Sigmoid colon (tissue), 6 donors: ENCODE measurements at regions not wholly inside any gene's neighbourhood (a gene's known extent, or its start where the extent isn't known, plus 50 kb on each side); places are given as distances from the start of the nearest gene placed in this dataset.
A peak's percentile ranks its signal among the peaks of the same experiment; 100 is the strongest.

Experiments
- DNase-seq: peaks from one replicate; pipeline ENCODE4 v3.0.0-alpha.2; 2019
- H3K27ac ChIP-seq, 4 donors: fragments of 200-600 bp; sonication (generic); one replicate each; pipeline ENCODE4 v1.5.1; 2016 to 2019; ENCODE audit warnings: mild to moderate bottlenecking in 1 of 4
- H3K27me3 ChIP-seq, 3 donors: fragments of 200-600 bp; sonication (generic); one replicate each; pipeline ENCODE4 v1.5.1; 2019; ENCODE audit warnings: mild to moderate bottlenecking in 1 of 3
- H3K36me3 ChIP-seq, 4 donors: fragments of 200-600 bp; sonication (generic); one replicate each; pipeline ENCODE4 v1.5.1; 2016 to 2019
- H3K4me1 ChIP-seq, 4 donors: fragments of 200-600 bp; sonication (generic); one replicate each; pipeline ENCODE4 v1.5.1; 2017 to 2019
- H3K4me3 ChIP-seq, 4 donors: fragments of 200-600 bp; sonication (generic); one replicate each; pipeline ENCODE4 v1.5.1; 2017 to 2019; ENCODE audit warnings: mild to moderate bottlenecking in 2 of 4, moderate library complexity in 1 of 4
- H3K9me3 ChIP-seq, 4 donors: fragments of 200-600 bp in 3 of 4; sonication (generic) in 3 of 4; one replicate each; pipeline versions ENCODE4 v1.5.1 to v1.6.1; 2013 to 2019
- CTCF ChIP-seq, 4 experiments: fragments of 450-650 bp in 3 of 4; fragments of 200-600 bp in 1 of 4; IDR thresholded peaks; one replicate each; pipeline ENCODE4 v1.5.1; 2016 to 2019; ENCODE audit warnings: antibody characterized with exemption in 4 of 4, mild to moderate bottlenecking in 3 of 4, moderate library complexity in 2 of 4
- EP300 ChIP-seq, 4 donors: sonication (generic); formaldehyde crosslinking; IDR thresholded peaks; one replicate each; pipeline ENCODE4 v1.6.1; 2017; ENCODE audit warnings: antibody characterized with exemption in 4 of 4
- POLR2A ChIP-seq, 2 donors: fragments of 450-650 bp; IDR thresholded peaks; one replicate each; pipeline ENCODE4 v1.6.1; 2016; ENCODE audit warnings: antibody characterized with exemption in 2 of 2, mild to moderate bottlenecking in 2 of 2, moderate library complexity in 2 of 2
- POLR2AphosphoS5 ChIP-seq, 4 donors: sonication (generic); formaldehyde crosslinking; IDR thresholded peaks; one replicate each; pipeline ENCODE4 v1.6.1; 2017; ENCODE audit warnings: antibody characterized with exemption in 4 of 4
- WGBS, 2 donors: extraction: QIAGEN DNeasy Blood & Tissue Kit; methylation state at CpG; one replicate each; pipeline ENCODE4 v1.1.7; 2013; 5-methylcytosine and 5-hydroxymethylcytosine counted together
- intact Hi-C: fragments of 100-400 bp; cut with DNase I; formaldehyde crosslinking; loops from one replicate; pipeline ENCODE4 v1.15.1; 2023
- donor health status: healthy with polysubstance abuse.
- donor health status: healthy.

GRCh38 chr7:435630-436366 is 83.8 kb downstream of the PDGFA start:
- Histone ChIP-seq H3K4me3 (no peak overlapping the region), H3K27me3 (peaks cover 0 to 10% (median 0%) of the 10 kb centered on the region in 3 donors), H3K36me3 (no peaks in the 10 kb centered on the region), H3K27ac (no peak overlapping the region), H3K4me1 (peaks cover 0 to 9% (median 0%) of the 10 kb centered on the region in 4 donors), H3K9me3 (no peaks in the 10 kb centered on the region)
- WGBS, 2 donors, result 19 to 66% methylated on average over 28 of the region's 28 CpGs
- intact Hi-C loops, result no loop called here
- no peak for TF ChIP-seq EP300 (IDR thresholded peaks at IDR 0.05)
- no peak for TF ChIP-seq CTCF (IDR thresholded peaks at IDR 0.05)
- no peak for TF ChIP-seq POLR2A (IDR thresholded peaks at IDR 0.05)
- TF ChIP-seq POLR2AphosphoS5 (IDR thresholded peaks at IDR 0.05), result no peak
- DNase-seq, result peak; percentile 81

GRCh38 chr7:436367-437128 is 83.1 kb downstream of the PDGFA start:
- no peaks in the 10 kb centered on the region for H3K36me3 ChIP-seq
- no peak overlapping the region for H3K27ac ChIP-seq
- no peaks in the 10 kb centered on the region for H3K9me3 ChIP-seq
- DNase-seq, result no peak
- H3K4me3 ChIP-seq, result no peak overlapping the region
- 87 to 91% methylated on average over 33 of the region's 33 CpGs for WGBS, 2 donors
- H3K4me1 ChIP-seq, result peaks cover 0 to 9% (median 0%) of the 10 kb centered on the region in 4 donors
- TF ChIP-seq POLR2AphosphoS5 (IDR thresholded peaks at IDR 0.05) (no peak), CTCF (IDR thresholded peaks at IDR 0.05) (no peak), EP300 (IDR thresholded peaks at IDR 0.05) (no peak), POLR2A (IDR thresholded peaks at IDR 0.05) (no peak)
- peaks cover 0 to 10% (median 0%) of the 10 kb centered on the region in 3 donors for H3K27me3 ChIP-seq
- intact Hi-C loops, result no loop called here

GRCh38 chr7:437329-438251 is 82.1 kb downstream of the PDGFA start:
- TF ChIP-seq POLR2A (IDR thresholded peaks at IDR 0.05), result no peak
- TF ChIP-seq EP300 (IDR thresholded peaks at IDR 0.05), result no peak
- TF ChIP-seq POLR2AphosphoS5 (IDR thresholded peaks at IDR 0.05), result no peak
- TF ChIP-seq CTCF (IDR thresholded peaks at IDR 0.05), result no peak
- no peak overlapping the region for H3K4me3 ChIP-seq
- H3K27ac ChIP-seq, result no peak overlapping the region
- no peak for DNase-seq
- peaks cover 0 to 8% (median 0%) of the 10 kb centered on the region in 3 donors for H3K27me3 ChIP-seq
- 90 to 92% methylated on average over 43 of the region's 43 CpGs for WGBS, 2 donors
- no peaks in the 10 kb centered on the region for H3K9me3 ChIP-seq
- intact Hi-C loops, result no loop called here
- H3K4me1 ChIP-seq, result peaks cover 0 to 9% (median 0%) of the 10 kb centered on the region in 4 donors
- no peaks in the 10 kb centered on the region for H3K36me3 ChIP-seq

GRCh38 chr7:438361-438760 is 81.3 kb downstream of the PDGFA start:
- Histone ChIP-seq H3K4me3 (no peak overlapping the region), H3K9me3 (no peaks in the 10 kb centered on the region), H3K27ac (no peak overlapping the region), H3K4me1 (peaks cover 0 to 9% (median 0%) of the 10 kb centered on the region in 4 donors), H3K36me3 (no peaks in the 10 kb centered on the region), H3K27me3 (peaks cover 0 to under 1% (median 0%) of the 10 kb centered on the region in 3 donors)
- TF ChIP-seq EP300 (IDR thresholded peaks at IDR 0.05) (no peak), POLR2A (IDR thresholded peaks at IDR 0.05) (no peak), POLR2AphosphoS5 (IDR thresholded peaks at IDR 0.05) (no peak), CTCF (IDR thresholded peaks at IDR 0.05) (no peak)
- DNase-seq, result no peak
- intact Hi-C loops, result no loop called here
- WGBS, 2 donors, result 58 to 90% methylated on average over 7 of the region's 7 CpGs
